Fibroblast of skin of left quadriceps (primary cell): ENCODE measurements at regions not wholly inside any gene's neighbourhood (a gene's known extent, or its start where the extent isn't known, plus 50 kb on each side); places are given as distances from the start of the nearest gene placed in this dataset.

ENCODE experiments used
- DNase-seq, 2 experiments: peaks; one replicate each; pipeline ENCODE4 v3.0.0-alpha.2; 2013; ENCODE audit warnings: low read depth in 2 of 2

GRCh38 chr2:64221935-64222334, 77.7 kb upstream of the PELI1 start:
- no peak for DNase-seq

DNA sequence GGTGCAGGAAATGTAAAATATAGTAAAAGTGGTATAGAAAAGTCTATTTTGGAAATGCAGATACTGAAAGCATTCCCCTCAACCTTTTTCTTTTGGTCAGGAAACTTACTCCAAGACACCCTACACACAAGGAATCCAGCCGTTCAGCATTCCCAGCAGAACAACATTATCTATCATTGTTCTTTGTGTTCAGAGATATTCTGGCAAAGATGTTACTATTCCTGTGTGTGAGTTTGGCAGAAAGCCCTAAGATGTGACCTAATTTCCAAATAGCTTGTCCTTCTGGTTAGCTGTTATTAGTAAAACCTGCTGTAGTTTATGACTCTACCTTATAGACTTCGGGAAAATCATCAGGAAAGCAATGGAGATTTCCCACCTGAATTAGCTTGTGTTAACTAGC, 78.1 kb upstream of the PELI1 start:
- no peak for DNase-seq

- no peak for DNase-seq
Measured at GRCh38 chr2:64223055-64223454, 78.8 kb upstream of the PELI1 start.

GRCh38 chr2:64225491-64225890, 81.3 kb upstream of the PELI1 start:
- peak; percentile 52 for DNase-seq

DNA sequence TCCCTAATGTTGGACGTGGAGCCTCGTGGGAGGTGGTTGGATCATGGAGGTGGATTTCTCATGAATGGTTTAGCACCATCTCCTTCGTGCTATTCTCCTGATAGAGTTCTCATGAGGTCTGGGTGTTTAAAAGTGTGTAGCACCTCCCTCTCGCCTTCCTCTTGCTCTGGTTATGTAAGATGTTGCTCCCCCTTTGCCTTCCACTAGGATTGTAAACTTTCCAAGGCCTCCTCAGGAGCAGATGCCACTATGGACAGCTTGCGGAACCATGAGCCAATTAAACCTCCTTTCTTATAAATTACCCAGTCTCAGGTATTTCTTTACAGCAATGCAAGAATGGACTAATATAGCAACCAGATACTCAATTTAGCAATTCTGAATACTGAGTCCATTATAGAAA, 82.4 kb upstream of the PELI1 start:
- no peak for DNase-seq

GRCh38 chr2:64227603-64228125, 83.4 kb upstream of the PELI1 start:
- no peak for DNase-seq

DNA sequence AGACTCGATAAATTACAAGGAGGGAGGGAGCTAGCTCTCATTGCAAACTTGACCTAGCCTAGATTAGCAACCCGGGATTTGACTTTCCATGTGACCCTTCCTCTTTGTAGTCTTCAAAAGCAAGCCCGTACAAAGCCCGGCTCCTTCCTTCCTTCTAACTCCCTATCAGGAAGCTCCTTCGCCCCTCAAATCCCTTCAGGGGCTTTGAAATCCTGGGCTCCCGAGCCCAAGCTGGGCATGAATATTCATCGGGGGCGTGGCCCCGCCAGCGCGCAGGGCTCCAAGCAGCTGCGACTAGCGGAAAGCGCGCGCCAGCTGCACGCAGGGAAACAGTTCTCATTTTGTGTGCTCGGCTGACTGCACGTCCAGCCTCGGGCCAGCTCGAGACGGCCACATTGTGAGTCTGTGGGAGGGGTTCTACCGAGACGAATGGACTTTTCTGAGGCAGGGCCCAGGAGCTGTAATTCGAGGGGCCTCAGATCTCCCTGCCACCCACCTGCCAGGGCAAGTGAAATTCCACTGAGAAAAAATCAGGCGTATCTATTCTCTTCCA, 84.0 kb upstream of the PELI1 start:
- DNase-seq, result no peak

- no peak for DNase-seq
Measured at GRCh38 chr2:64228918-64229317, 84.7 kb upstream of the PELI1 start.

DNA sequence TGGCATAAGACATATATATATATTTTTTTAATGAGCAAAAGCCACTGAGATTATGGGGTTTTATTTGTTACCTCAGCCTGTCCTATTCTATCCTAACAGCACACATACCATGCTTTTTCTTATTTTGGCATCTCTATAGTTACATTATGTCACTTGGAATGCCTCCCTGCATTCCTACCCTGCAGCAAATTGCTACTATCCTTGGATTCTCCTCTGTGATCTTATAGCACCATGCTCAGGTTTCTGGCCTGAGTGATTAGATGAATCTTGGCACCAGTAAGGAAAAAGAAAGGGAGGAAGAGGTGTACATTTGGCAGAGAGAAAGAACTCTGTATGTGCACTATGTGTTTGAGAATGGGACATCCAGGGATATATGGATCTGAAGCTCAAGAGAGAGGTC, 86.3 kb upstream of the PELI1 start:
- DNase-seq, result no peak

GRCh38 chr2:64232266-64232665, 88.0 kb upstream of the PELI1 start:
- DNase-seq, result no peak

DNA sequence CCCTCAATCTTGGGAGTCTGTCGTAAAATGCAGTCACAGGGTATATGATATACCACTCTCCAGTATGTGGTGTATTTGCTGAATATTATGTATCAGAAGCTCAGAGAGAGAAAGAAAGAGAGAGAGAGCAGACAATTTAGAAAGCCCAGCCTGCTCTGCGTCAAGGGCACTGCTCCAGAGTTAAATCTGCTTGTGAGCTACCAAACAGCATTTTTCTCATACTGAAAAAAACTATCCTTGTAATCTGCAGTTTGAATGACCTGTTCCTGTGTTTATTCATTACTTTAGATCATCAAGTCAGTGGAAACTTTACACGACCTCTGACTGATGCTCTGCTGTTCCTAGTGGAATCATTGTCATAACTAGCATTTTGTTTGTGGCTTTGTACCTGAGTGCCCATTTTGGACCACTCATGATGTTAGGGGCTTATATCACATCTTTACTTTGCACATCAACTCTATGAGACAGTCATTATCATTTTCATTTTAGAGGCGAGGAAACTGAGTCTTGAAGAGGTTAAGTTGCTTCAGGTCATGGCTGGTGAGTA, 89.2 kb upstream of the PELI1 start:
- DNase-seq, result no peak

GRCh38 chr2:64234150-64234549, 89.9 kb upstream of the PELI1 start:
- DNase-seq, result no peak

GRCh38 chr2:64234785-64235184, 90.6 kb upstream of the PELI1 start:
- DNase-seq, result no peak

DNA sequence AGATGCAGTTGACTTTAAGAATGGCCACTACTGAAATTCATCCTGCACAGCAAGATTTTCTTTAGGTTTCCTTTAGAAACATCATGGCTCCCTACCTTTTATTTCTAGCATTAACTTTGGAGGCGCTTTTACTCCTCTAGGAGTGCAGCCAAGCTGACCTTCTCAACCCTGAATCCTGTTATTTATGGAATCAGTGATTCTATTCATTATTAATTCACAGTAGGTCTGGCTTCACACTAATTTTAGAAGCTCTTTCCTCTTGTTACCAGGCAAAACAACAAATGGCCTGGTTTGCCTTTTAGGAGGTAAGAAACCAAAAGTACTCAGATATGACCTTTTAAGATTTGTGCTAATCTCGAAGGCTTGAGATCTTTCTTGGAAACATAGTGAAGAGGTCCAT, 93.0 kb upstream of the PELI1 start:
- no peak for DNase-seq

- DNase-seq, result no peak
Measured at GRCh38 chr2:64238799-64239198, 94.6 kb upstream of the PELI1 start.

DNA sequence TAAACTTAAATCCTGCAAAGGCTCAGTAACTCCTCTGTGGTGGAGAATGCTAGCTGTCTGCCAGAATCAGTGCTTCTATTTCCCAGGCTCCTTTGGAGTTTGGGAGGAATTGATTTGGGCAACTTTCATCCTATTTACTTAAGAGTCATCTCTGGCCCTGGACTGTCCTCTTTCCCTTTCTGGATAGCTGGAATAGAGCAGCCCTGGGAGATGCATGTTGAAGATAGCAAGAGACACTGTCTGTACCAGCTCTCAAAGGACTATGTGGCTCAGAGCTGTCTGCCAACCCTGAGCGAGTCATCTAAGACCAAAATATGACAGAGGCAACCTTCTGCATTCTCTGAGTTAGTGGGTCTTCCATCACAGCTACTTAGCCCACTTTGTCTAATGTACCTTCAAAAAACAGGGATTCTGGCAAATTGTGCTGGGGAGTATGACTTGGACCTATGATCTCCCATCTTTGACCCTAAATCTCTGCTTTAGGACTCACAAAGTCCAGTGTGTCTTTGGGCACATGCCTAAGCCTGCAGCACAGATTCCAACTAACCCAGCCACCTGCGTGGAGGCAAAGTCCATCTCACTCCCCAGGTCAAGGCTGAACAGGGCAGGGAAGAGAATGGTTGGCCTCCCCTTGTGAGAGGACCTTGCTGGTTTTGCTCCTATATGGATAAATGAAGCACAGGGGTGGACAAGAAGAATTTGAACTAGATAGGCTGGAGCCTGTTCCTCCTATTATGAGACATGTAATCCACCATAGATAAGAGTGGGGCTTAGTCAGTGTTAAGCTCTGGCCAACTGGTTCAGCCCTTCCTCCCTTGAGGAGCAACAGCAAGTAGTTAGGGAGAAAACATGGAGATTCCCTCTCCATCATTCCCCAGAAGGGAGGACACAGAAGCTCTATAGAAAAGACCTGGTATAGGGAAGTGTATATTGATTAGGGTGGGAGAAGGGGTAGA, 99.1 kb upstream of the PELI1 start:
- no peak for DNase-seq

DNA sequence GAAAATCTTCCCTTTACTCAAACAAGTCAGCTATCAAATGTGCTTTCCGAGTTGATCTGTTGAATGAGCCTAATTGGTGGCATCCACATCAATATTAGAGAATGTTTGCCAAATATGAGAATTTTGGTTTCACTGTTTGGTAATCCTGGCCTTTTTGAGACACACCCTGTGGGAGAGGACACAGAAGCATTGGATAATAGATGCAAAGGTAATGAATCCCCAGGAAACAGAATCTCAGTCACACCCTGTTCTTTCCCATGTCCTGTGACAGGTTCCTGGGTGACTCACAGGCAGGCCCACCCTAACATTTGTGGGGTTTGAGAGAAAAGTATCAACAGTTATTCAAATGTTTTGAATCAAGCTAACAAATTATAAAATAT, 99.8 kb upstream of the PELI1 start:
- no peak for DNase-seq

DNA sequence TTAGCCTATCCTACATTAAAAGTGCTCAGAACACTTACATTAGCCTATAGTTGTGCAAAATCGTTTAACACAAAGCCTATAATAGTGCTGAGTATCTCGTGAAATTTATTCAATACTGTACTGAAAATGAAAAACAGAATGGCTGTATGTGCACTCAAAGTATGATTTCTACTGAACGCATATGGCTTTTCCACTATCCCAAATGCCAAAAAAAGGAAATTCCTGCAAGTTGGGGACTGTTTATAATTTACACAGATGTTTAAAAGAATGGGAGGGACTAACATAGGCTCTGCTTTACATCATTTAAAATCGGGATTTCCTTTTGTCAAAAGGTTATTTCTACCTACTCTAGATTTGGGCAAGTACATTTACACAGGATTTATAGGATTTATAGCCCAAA, 101.4 kb upstream of the PELI1 start:
- DNase-seq, result no peak

GRCh38 chr2:64246962-64247361, 102.7 kb upstream of the PELI1 start:
- DNase-seq, result no peak

GRCh38 chr2:64249426-64249825, 105.2 kb upstream of the PELI1 start:
- DNase-seq, result no peak

- no peak for DNase-seq
Measured at GRCh38 chr2:64250063-64250462, 105.8 kb upstream of the PELI1 start.

GRCh38 chr2:64250751-64251423, 106.7 kb upstream of the PELI1 start:
- DNase-seq, result no peak
